Cardiac muscle cell (in vitro differentiated cells and primary cell): ENCODE measurements at regions not wholly inside any gene's neighbourhood (a gene's known extent, or its start where the extent isn't known, plus 50 kb on each side); places are given as distances from the start of the nearest gene placed in this dataset.
"Not testable (repeated sequence)": the region's sequence is repeated elsewhere in the genome, so short reads cannot be mapped to it uniquely, and the experiment has no call there.

Experiments
- DNase-seq, 2 donors: peaks; one replicate each; pipeline versions ENCODE4 v3.0.0 to v3.0.0-alpha.2; 2010 to 2017; ENCODE audit warnings: low read depth in 1 of 2, low spot score in 1 of 2
- H3K27ac ChIP-seq: fragments of 200-600 bp; sonication (generic); 2 replicates; pipeline ENCODE4 v1.5.1; 2016
- H3K27me3 ChIP-seq: fragments of 200-600 bp; sonication (generic); 2 replicates; pipeline ENCODE4 v1.6.0; 2016; ENCODE audit warnings: control low read depth
- H3K36me3 ChIP-seq: fragments of 200-600 bp; sonication (generic); 2 replicates; pipeline ENCODE4 v1.5.1; 2016; ENCODE audit warnings: control low read depth
- H3K4me1 ChIP-seq: fragments of 200-600 bp; sonication (generic); 2 replicates; pipeline ENCODE4 v1.8.1; 2017; ENCODE audit warnings: low read depth, mild to moderate bottlenecking, mixed run types
- H3K4me3 ChIP-seq: fragments of 200-600 bp; sonication (generic); 2 replicates; pipeline ENCODE4 v1.5.1; 2016; ENCODE audit warnings: mild to moderate bottlenecking
- H3K9me3 ChIP-seq: fragments of 200-600 bp; sonication (generic); 2 replicates; pipeline ENCODE4 v1.5.1; 2017; ENCODE audit warnings: low read depth, mild to moderate bottlenecking, control low read depth
- CTCF ChIP-seq: IDR thresholded peaks from 2 replicates; pipeline ENCODE4 v1.5.1; 2012; ENCODE audit warnings: low read depth, mild to moderate bottlenecking, low read length

GRCh38 chr18:78430131-78430758 is 549.4 kb upstream of the SALL3 start:
- no peaks in the 10 kb centered on the region for H3K27me3 ChIP-seq
- H3K36me3 ChIP-seq: no peaks in the 10 kb centered on the region
- H3K9me3 ChIP-seq: no peaks in the 10 kb centered on the region
- no peak for TF ChIP-seq CTCF
- H3K4me1 ChIP-seq: no peaks in the 10 kb centered on the region
- no peak overlapping the region for H3K27ac ChIP-seq
- DNase-seq: no peak
- H3K4me3 ChIP-seq: no peak overlapping the region

- DNase-seq: no peak
- no peak overlapping the region for H3K4me3 ChIP-seq
- no peak overlapping the region for H3K27ac ChIP-seq
- no peaks in the 10 kb centered on the region for H3K36me3 ChIP-seq
- no peak for TF ChIP-seq CTCF
- no peaks in the 10 kb centered on the region for H3K9me3 ChIP-seq
- no peaks in the 10 kb centered on the region for H3K27me3 ChIP-seq
- no peaks in the 10 kb centered on the region for H3K4me1 ChIP-seq
Measured at GRCh38 chr18:78431606-78432005, 548.0 kb upstream of the SALL3 start.

GRCh38 chr18:78433562-78433961 is 546.1 kb upstream of the SALL3 start:
- Histone ChIP-seq H3K27me3 (no peaks in the 10 kb centered on the region), H3K4me1 (no peaks in the 10 kb centered on the region), H3K4me3 (no peak overlapping the region), H3K27ac (no peak overlapping the region), H3K9me3 (no peaks in the 10 kb centered on the region), H3K36me3 (no peaks in the 10 kb centered on the region)
- no peak for TF ChIP-seq CTCF
- DNase-seq: no peak

GRCh38 chr18:78436110-78436509 is 543.5 kb upstream of the SALL3 start:
- no peak for TF ChIP-seq CTCF
- H3K36me3 ChIP-seq: no peaks in the 10 kb centered on the region
- H3K4me3 ChIP-seq: no peak overlapping the region
- H3K27me3 ChIP-seq: no peaks in the 10 kb centered on the region
- DNase-seq: no peak
- no peaks in the 10 kb centered on the region for H3K9me3 ChIP-seq
- H3K27ac ChIP-seq: no peak overlapping the region
- H3K4me1 ChIP-seq: no peaks in the 10 kb centered on the region

GRCh38 chr18:78438235-78438634 is 541.4 kb upstream of the SALL3 start:
- H3K27me3 ChIP-seq, H3K36me3 ChIP-seq, DNase-seq, H3K4me3 ChIP-seq, H3K4me1 ChIP-seq, H3K9me3 ChIP-seq, H3K27ac ChIP-seq: not testable (repeated sequence)

- no peak for TF ChIP-seq CTCF
- no peak overlapping the region for H3K4me3 ChIP-seq
- H3K27me3 ChIP-seq: no peaks in the 10 kb centered on the region
- no peaks in the 10 kb centered on the region for H3K4me1 ChIP-seq
- no peaks in the 10 kb centered on the region for H3K36me3 ChIP-seq
- no peak for DNase-seq
- no peaks in the 10 kb centered on the region for H3K9me3 ChIP-seq
- no peak overlapping the region for H3K27ac ChIP-seq
Measured at GRCh38 chr18:78445880-78446279, 533.7 kb upstream of the SALL3 start.
